HEK293 (cell line): ENCODE measurements at regions not wholly inside any gene's neighbourhood (a gene's known extent, or its start where the extent isn't known, plus 50 kb on each side); places are given as distances from the start of the nearest gene placed in this dataset.

Source experiments
- CTCF ChIA-PET: fragments of 350-600 bp; formaldehyde crosslinking; extraction: SDS; loops from one replicate; lab custom pipeline; 2021; ENCODE audit warnings: antibody characterized with exemption; lab: Yijun Ruan, JAX
- POLR2A ChIA-PET: fragments of 300-600 bp; formaldehyde crosslinking; extraction: SDS; loops from one replicate; lab custom pipeline; 2020; ENCODE audit warnings: antibody characterized with exemption, inconsistent platforms; lab: Yijun Ruan, JAX
- H3K27ac ChIP-seq: fragments of 200-500 bp; sonication (Bioruptor generic); 2 replicates; pipeline ENCODE4 v1.5.1; 2014; ENCODE audit warnings: low read depth, low read length, control low read depth, inconsistent platforms; ENCODE audit errors: extremely low read depth
- H3K36me3 ChIP-seq, 2 experiments: fragments of 200-500 bp in 1 of 2; sonication (Bioruptor generic) in 1 of 2; 1 replicate in 1 of 2; 2 replicates in 1 of 2; pipeline ENCODE4 v1.5.1; 2014 to 2017; ENCODE audit warnings: inconsistent platforms in 2 of 2, low read length in 2 of 2; ENCODE audit not compliant: control insufficient read depth in 2 of 2, insufficient read depth in 1 of 2
- H3K4me1 ChIP-seq: fragments of 200-500 bp; sonication (Bioruptor generic); 2 replicates; pipeline ENCODE4 v1.5.1; 2014; ENCODE audit warnings: mild to moderate bottlenecking, low read length, inconsistent platforms; ENCODE audit not compliant: control insufficient read depth, insufficient read depth
- H3K4me3 ChIP-seq: 2 replicates; pipeline ENCODE4 v1.5.1; 2011; ENCODE audit warnings: low read depth, mild to moderate bottlenecking, control low read depth, low read length, moderate library complexity
- H3K9me3 ChIP-seq: fragments of 200-500 bp; sonication (Bioruptor generic); 2 replicates; pipeline ENCODE4 v1.5.1; 2014; ENCODE audit warnings: low read depth, low read length, inconsistent platforms; ENCODE audit not compliant: control insufficient read depth, insufficient read depth
- KLF10 ChIP-seq: fragments of 450-650 bp; IDR thresholded peaks from 2 replicates; pipeline ENCODE4 v1.5.1; 2018; ENCODE audit warnings: missing biosample characterization, mild to moderate bottlenecking, missing genetic modification characterization
- KLF16 ChIP-seq: fragments of 450-650 bp; formaldehyde crosslinking; IDR thresholded peaks from 2 replicates; pipeline ENCODE4 v1.5.1; 2017; ENCODE audit warnings: missing biosample characterization, missing genetic modification characterization
- PRDM1 ChIP-seq: fragments of 450-650 bp; formaldehyde crosslinking; IDR thresholded peaks from 2 replicates; pipeline ENCODE4; 2016; ENCODE audit warnings: missing biosample characterization, missing genetic modification characterization
- PRDM4 ChIP-seq: fragments of 450-650 bp; formaldehyde crosslinking; IDR thresholded peaks from 2 replicates; pipeline ENCODE4 v1.5.1; 2017; ENCODE audit warnings: missing biosample characterization, missing genetic modification characterization
- ZBTB21 ChIP-seq: fragments of 450-650 bp; formaldehyde crosslinking; IDR thresholded peaks from 2 replicates; pipeline ENCODE4 v1.5.1; 2017; ENCODE audit warnings: missing biosample characterization, missing genetic modification characterization
- ZIC2 ChIP-seq: fragments of 450-650 bp; formaldehyde crosslinking; IDR thresholded peaks from 2 replicates; pipeline ENCODE4 v1.5.1; 2016; ENCODE audit warnings: missing biosample characterization, missing genetic modification characterization
- ZNF133 ChIP-seq: fragments of 450-650 bp; formaldehyde crosslinking; IDR thresholded peaks from 2 replicates; pipeline ENCODE4 v1.5.1; 2016; ENCODE audit warnings: missing biosample characterization, missing genetic modification characterization
- ZNF157 ChIP-seq: fragments of 450-650 bp; formaldehyde crosslinking; IDR thresholded peaks from 2 replicates; pipeline ENCODE4 v1.5.1; 2016; ENCODE audit warnings: missing biosample characterization, missing genetic modification characterization
- ZNF2 ChIP-seq: fragments of 450-650 bp; formaldehyde crosslinking; IDR thresholded peaks from 2 replicates; pipeline ENCODE4 v1.5.1; 2016; ENCODE audit warnings: missing biosample characterization, missing genetic modification characterization
- ZNF394 ChIP-seq: fragments of 450-650 bp; formaldehyde crosslinking; IDR thresholded peaks from 2 replicates; pipeline ENCODE4 v1.5.1; 2016; ENCODE audit warnings: missing biosample characterization, missing genetic modification characterization, mild to moderate bottlenecking, moderate library complexity, borderline replicate concordance
- ZNF426 ChIP-seq: fragments of 450-650 bp; formaldehyde crosslinking; IDR thresholded peaks from 2 replicates; pipeline ENCODE4 v1.5.1; 2017; ENCODE audit warnings: missing biosample characterization, missing genetic modification characterization, mild to moderate bottlenecking, inconsistent platforms, moderate library complexity
- ZNF600 ChIP-seq: fragments of 450-650 bp; formaldehyde crosslinking; IDR thresholded peaks from 2 replicates; pipeline ENCODE4 v1.5.1; 2016; ENCODE audit warnings: missing biosample characterization, missing genetic modification characterization
- ZNF610 ChIP-seq: fragments of 450-650 bp; formaldehyde crosslinking; IDR thresholded peaks from 2 replicates; pipeline ENCODE4 v1.5.1; 2016; ENCODE audit warnings: missing biosample characterization, missing genetic modification characterization, borderline replicate concordance
- ZNF677 ChIP-seq: fragments of 450-650 bp; IDR thresholded peaks from 2 replicates; pipeline ENCODE4 v1.5.0; 2018; ENCODE audit warnings: missing biosample characterization, mild to moderate bottlenecking, missing genetic modification characterization, moderate library complexity
- TF ChIP-seq, protein P1 (sequence below): fragments of 450-650 bp; formaldehyde crosslinking; IDR thresholded peaks from 2 replicates; pipeline ENCODE4 v1.5.1; 2016; ENCODE audit warnings: missing biosample characterization, missing genetic modification characterization, borderline replicate concordance
- TF ChIP-seq, protein P2 (sequence below): fragments of 450-650 bp; formaldehyde crosslinking; IDR thresholded peaks from 2 replicates; pipeline ENCODE4 v1.5.1; 2017; ENCODE audit warnings: missing biosample characterization, missing genetic modification characterization

- TF ChIP-seq, protein P1, sequence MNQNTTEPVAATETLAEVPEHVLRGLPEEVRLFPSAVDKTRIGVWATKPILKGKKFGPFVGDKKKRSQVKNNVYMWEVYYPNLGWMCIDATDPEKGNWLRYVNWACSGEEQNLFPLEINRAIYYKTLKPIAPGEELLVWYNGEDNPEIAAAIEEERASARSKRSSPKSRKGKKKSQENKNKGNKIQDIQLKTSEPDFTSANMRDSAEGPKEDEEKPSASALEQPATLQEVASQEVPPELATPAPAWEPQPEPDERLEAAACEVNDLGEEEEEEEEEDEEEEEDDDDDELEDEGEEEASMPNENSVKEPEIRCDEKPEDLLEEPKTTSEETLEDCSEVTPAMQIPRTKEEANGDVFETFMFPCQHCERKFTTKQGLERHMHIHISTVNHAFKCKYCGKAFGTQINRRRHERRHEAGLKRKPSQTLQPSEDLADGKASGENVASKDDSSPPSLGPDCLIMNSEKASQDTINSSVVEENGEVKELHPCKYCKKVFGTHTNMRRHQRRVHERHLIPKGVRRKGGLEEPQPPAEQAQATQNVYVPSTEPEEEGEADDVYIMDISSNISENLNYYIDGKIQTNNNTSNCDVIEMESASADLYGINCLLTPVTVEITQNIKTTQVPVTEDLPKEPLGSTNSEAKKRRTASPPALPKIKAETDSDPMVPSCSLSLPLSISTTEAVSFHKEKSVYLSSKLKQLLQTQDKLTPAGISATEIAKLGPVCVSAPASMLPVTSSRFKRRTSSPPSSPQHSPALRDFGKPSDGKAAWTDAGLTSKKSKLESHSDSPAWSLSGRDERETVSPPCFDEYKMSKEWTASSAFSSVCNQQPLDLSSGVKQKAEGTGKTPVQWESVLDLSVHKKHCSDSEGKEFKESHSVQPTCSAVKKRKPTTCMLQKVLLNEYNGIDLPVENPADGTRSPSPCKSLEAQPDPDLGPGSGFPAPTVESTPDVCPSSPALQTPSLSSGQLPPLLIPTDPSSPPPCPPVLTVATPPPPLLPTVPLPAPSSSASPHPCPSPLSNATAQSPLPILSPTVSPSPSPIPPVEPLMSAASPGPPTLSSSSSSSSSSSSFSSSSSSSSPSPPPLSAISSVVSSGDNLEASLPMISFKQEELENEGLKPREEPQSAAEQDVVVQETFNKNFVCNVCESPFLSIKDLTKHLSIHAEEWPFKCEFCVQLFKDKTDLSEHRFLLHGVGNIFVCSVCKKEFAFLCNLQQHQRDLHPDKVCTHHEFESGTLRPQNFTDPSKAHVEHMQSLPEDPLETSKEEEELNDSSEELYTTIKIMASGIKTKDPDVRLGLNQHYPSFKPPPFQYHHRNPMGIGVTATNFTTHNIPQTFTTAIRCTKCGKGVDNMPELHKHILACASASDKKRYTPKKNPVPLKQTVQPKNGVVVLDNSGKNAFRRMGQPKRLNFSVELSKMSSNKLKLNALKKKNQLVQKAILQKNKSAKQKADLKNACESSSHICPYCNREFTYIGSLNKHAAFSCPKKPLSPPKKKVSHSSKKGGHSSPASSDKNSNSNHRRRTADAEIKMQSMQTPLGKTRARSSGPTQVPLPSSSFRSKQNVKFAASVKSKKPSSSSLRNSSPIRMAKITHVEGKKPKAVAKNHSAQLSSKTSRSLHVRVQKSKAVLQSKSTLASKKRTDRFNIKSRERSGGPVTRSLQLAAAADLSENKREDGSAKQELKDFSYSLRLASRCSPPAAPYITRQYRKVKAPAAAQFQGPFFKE: no peak
- TF ChIP-seq ZNF394 (tag by site-specific recombination): no peak
Measured at GRCh38 chr1:187715483-187715882, 886.7 kb downstream of the PLA2G4A start (continued).

GRCh38 chr1:187716160-187716559 is 887.4 kb downstream of the PLA2G4A start:
- POLR2A ChIA-PET: no interaction called here
- Histone ChIP-seq H3K27ac (no peak overlapping the region), H3K4me3 (no peak overlapping the region), H3K9me3 (no peaks in the 10 kb centered on the region), H3K4me1 (no peaks in the 10 kb centered on the region), H3K36me3 (no peaks in the 10 kb centered on the region)
- TF ChIP-seq ZNF133 (tag by site-specific recombination): no peak
- no peak for TF ChIP-seq ZIC2 (tag by site-specific recombination)
- TF ChIP-seq ZNF157 (tag by site-specific recombination): no peak
- no peak for TF ChIP-seq KLF10
- no peak for TF ChIP-seq ZNF600 (tag by site-specific recombination)
- TF ChIP-seq PRDM4 (tag by site-specific recombination): no peak
- TF ChIP-seq, protein P2, sequence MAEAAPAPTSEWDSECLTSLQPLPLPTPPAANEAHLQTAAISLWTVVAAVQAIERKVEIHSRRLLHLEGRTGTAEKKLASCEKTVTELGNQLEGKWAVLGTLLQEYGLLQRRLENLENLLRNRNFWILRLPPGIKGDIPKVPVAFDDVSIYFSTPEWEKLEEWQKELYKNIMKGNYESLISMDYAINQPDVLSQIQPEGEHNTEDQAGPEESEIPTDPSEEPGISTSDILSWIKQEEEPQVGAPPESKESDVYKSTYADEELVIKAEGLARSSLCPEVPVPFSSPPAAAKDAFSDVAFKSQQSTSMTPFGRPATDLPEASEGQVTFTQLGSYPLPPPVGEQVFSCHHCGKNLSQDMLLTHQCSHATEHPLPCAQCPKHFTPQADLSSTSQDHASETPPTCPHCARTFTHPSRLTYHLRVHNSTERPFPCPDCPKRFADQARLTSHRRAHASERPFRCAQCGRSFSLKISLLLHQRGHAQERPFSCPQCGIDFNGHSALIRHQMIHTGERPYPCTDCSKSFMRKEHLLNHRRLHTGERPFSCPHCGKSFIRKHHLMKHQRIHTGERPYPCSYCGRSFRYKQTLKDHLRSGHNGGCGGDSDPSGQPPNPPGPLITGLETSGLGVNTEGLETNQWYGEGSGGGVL: no peak
- TF ChIP-seq ZNF610 (tag by site-specific recombination): no peak
- no peak for TF ChIP-seq ZNF426 (tag by site-specific recombination)
- TF ChIP-seq ZBTB21 (tag by site-specific recombination): no peak
- no peak for TF ChIP-seq PRDM1
- CTCF ChIA-PET: interaction anchor here (0.6 kb wide), 1 partner anchor 1597 kb away, joined by 3 read pairs; no protein-coding TSS in a partner anchor

DNA sequence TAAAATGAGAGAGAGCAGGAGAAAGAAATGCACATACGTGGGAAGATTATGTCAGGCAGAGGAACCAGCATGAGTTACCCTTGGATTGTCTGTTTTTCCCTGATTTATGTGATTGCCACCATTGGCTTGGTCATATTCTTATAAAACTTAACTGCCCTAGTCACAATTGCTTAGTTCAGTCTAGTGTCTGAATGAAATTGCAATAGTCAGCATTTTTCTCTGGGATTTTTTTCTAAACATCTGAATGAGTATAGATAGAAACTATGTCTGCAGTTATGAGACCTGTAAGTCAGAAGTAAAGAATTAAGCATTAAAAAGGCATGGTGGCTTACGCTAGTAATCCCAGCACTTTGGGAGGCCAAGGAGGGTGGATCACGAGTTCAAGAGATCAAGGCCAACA is 889.8 kb downstream of the PLA2G4A start:
- ChIA-PET POLR2A (no interaction called here), CTCF (no interaction called here)

More for the DNA sequence above, 889.8 kb downstream of the PLA2G4A start:
- no peaks in the 10 kb centered on the region for H3K4me1 ChIP-seq
- no peak overlapping the region for H3K27ac ChIP-seq
- TF ChIP-seq KLF16 (tag by site-specific recombination) (no peak), ZNF677 (tag by site-specific recombination) (no peak), ZNF2 (tag by site-specific recombination) (no peak)
- H3K9me3 ChIP-seq: no peaks in the 10 kb centered on the region
- H3K4me3 ChIP-seq: no peak overlapping the region
- no peaks in the 10 kb centered on the region for H3K36me3 ChIP-seq
